Stimulated activated CD8-positive, alpha-beta memory T cell treated with anti-CD3 and anti-CD28 coated beads, Interleukin-2, amount 100 ng/mL, for 1 hour (primary cell): ENCODE measurements at regions not wholly inside any gene's neighbourhood (a gene's known extent, or its start where the extent isn't known, plus 50 kb on each side); places are given as distances from the start of the nearest gene placed in this dataset.
"Not testable (repeated sequence)": the region's sequence is repeated elsewhere in the genome, so short reads cannot be mapped to it uniquely, and the experiment has no call there.

Source experiments
- DNase-seq, 2 donors: peaks; one replicate each; pipeline ENCODE4 v3.0.0-alpha.2; 2020; ENCODE audit warnings: low read depth in 2 of 2

- no peak for DNase-seq
Observed at GRCh38 chr5:15021266-15022046, 149.9 kb upstream of the ANKH start.

GRCh38 chr5:15020736-15021135 is 149.2 kb upstream of the ANKH start:
- no peak for DNase-seq

GRCh38 chr5:15014809-15015208 is 143.2 kb upstream of the ANKH start:
- DNase-seq, result no peak

- DNase-seq, result no peak
Observed at GRCh38 chr5:15013654-15014463, 142.3 kb upstream of the ANKH start.

- DNase-seq, result no peak
Observed at GRCh38 chr5:15012061-15012460, 140.5 kb upstream of the ANKH start.

GRCh38 chr5:15010936-15011335 is 139.4 kb upstream of the ANKH start:
- no peak for DNase-seq

GRCh38 chr5:15009420-15009819 is 137.8 kb upstream of the ANKH start:
- no peak for DNase-seq

- no peak for DNase-seq
Observed at GRCh38 chr5:15008921-15009320, 137.3 kb upstream of the ANKH start.

GRCh38 chr5:15008476-15008875 is 136.9 kb upstream of the ANKH start:
- DNase-seq, result no peak

GRCh38 chr5:15007646-15008045 is 136.1 kb upstream of the ANKH start:
- no peak for DNase-seq

GRCh38 chr5:15004506-15004905 is 132.9 kb upstream of the ANKH start:
- no peak for DNase-seq

GRCh38 chr5:15003511-15003920 is 131.9 kb upstream of the ANKH start:
- DNase-seq, result peak; percentile 16 to 24

- no peak for DNase-seq
Observed at GRCh38 chr5:15002791-15003190, 131.2 kb upstream of the ANKH start.

- DNase-seq, result no peak
Observed at GRCh38 chr5:15002173-15002572, 130.6 kb upstream of the ANKH start.

GRCh38 chr5:15001517-15001916 is 129.9 kb upstream of the ANKH start:
- no peak for DNase-seq

GRCh38 chr5:14998491-14998890 is 126.9 kb upstream of the ANKH start:
- DNase-seq, result no peak

GRCh38 chr5:14996997-14997396 is 125.4 kb upstream of the ANKH start:
- no peak for DNase-seq

- no peak for DNase-seq
Observed at GRCh38 chr5:14995229-14995628, 123.7 kb upstream of the ANKH start.

- not testable (repeated sequence) for DNase-seq
Observed at GRCh38 chr5:14993459-14994133, 122.0 kb upstream of the ANKH start.

- peak; percentile 10 to 30 for DNase-seq
Observed at GRCh38 chr5:14992751-14993458, 121.3 kb upstream of the ANKH start.

GRCh38 chr5:14988223-14988622 is 116.6 kb upstream of the ANKH start:
- DNase-seq, result no peak

- DNase-seq, result no peak
Observed at GRCh38 chr5:14986413-14986812, 114.8 kb upstream of the ANKH start.
